GM13977 (cell line): ENCODE measurements at regions not wholly inside any gene's neighbourhood (a gene's known extent, or its start where the extent isn't known, plus 50 kb on each side); places are given as distances from the start of the nearest gene placed in this dataset.

Experiments used
- DNase-seq: peaks from one replicate; pipeline ENCODE4 v3.0.0; 2012; ENCODE audit warnings: low spot score
- in situ Hi-C: fragments of 300-500 bp; cut with MboI; formaldehyde crosslinking; loops from one replicate; pipeline ENCODE4 v1.12.0; 2022; ENCODE audit warnings: low sequenced_read_pairs, low pct_unique_long_range_greater_than_20kb, mixed read lengths, inconsistent platforms; ENCODE audit not compliant: unreplicated experiment
- TF ChIP-seq, protein P1 (sequence below): IDR thresholded peaks from 2 replicates; pipeline ENCODE4 v1.5.1; 2012; ENCODE audit warnings: mild to moderate bottlenecking, control low read depth; ENCODE audit not compliant: insufficient read depth; ENCODE audit errors: extremely low read depth, missing control alignments

DNA sequence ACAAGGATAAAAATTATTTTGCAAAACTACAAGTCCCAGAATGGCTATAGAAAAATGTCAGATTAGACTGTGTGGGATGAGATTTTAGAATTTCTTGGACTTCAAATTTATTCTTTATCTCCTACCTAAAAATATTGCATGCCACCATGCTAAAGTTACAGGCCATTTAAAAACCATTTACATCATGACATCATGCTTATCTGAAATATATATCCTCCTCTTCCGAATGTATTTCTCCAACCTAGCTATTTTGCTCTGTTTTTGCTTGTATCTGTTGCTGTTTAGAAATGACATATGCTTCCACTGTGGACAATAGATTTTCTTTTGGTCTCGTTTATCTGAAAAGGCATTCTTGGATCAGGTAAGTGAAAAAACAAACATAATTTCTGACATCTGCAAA lies 471.7 kb downstream of the LRFN5 start:
- in situ Hi-C loops: no loop called here
- TF ChIP-seq, protein P1, sequence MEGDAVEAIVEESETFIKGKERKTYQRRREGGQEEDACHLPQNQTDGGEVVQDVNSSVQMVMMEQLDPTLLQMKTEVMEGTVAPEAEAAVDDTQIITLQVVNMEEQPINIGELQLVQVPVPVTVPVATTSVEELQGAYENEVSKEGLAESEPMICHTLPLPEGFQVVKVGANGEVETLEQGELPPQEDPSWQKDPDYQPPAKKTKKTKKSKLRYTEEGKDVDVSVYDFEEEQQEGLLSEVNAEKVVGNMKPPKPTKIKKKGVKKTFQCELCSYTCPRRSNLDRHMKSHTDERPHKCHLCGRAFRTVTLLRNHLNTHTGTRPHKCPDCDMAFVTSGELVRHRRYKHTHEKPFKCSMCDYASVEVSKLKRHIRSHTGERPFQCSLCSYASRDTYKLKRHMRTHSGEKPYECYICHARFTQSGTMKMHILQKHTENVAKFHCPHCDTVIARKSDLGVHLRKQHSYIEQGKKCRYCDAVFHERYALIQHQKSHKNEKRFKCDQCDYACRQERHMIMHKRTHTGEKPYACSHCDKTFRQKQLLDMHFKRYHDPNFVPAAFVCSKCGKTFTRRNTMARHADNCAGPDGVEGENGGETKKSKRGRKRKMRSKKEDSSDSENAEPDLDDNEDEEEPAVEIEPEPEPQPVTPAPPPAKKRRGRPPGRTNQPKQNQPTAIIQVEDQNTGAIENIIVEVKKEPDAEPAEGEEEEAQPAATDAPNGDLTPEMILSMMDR: no peak
- no peak for DNase-seq

DNA sequence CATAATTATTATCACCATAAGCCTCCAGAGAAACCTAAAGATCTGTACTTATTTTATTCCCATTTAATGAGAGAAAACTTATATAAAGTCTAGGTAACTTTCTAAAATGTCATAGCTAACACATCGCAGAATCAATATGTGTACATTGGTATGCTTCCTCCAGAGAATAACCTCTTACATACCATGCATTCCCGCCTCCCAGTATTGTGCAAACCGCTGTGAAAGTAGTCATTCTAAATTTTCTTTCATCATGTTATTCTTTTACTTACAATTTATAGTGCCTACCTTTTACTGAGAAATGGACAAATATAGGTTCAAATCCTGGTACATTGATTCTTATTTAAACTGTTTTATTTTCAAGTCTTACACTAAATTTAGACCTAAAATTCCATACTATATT lies 463.4 kb downstream of the LRFN5 start:
- no peak for DNase-seq
- in situ Hi-C loops: no loop called here
- TF ChIP-seq, protein P1: no peak

DNA sequence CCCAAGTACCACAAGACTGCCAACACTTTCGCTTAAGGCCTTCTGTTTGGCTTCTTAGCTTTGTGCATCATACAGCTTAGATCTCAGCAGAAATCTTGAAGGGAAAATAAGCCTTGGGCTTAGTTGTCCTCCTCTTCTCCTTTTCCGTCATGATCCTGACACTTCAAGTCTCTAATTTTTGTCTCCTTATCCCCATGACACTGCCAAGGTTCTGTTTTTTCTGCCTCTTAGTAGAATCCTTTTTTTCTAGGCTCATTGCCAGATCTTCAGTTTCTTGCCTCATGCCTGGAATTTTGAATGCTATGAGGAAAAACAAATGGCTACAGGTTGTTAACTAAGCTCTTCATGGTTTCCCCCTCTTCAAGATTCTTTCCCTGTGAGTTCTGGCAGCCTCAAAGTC lies 450.4 kb downstream of the LRFN5 start:
- DNase-seq: no peak
- in situ Hi-C loops: no loop called here

DNA sequence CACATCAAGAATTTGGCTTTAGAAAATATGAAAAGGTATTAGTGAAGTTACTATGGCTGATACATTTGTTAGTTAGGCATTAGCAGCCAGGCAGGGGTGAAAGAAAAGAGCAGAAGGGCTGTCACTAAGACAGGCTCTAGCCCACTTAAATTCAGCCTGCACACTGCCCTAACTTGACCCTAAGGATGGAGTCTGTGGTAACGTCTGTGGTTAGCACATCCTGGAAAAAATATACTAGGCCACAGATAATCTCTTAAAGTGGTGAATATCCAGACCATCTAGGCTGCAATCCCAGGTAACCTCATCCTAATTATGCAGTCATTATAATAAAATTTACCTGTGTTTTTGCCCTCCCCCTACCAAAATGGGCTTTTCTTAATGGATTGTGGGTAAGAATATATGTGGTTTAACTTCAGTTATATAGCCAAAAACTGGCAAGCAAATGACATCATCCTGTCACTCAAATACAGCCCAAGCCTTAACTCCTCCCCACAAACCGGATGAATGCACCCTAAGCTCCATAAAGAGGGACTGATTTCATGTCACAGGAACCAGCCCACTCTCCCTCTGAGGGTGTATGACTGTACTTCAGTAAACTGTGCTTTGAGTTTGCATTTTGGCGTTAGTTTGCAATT lies 440.9 kb downstream of the LRFN5 start:
- in situ Hi-C loops: no loop called here
- DNase-seq: no peak
- TF ChIP-seq, protein P1: no peak

More for the DNA sequence above, 450.4 kb downstream of the LRFN5 start:
- TF ChIP-seq, protein P1: no peak

DNA sequence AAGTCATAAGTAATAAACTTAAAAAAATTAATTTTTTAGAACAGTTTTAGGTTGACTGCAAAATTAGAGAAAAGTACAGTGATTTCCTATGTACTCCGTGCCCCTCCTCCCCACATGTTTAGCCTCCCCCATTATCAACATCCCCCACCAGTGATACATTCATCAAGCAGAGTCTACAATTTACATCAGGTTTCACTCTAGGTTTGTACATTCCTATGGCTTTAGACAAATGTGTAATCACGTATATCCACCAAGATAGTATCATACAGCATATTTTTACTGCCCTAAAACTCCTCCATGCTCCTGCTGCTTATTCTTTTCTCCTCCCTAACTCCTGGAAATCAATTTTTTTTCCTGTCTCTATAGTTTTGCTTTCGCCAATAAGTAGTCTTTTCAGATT lies 438.7 kb downstream of the LRFN5 start:
- TF ChIP-seq, protein P1: no peak
- no peak for DNase-seq
- in situ Hi-C loops: no loop called here

DNA sequence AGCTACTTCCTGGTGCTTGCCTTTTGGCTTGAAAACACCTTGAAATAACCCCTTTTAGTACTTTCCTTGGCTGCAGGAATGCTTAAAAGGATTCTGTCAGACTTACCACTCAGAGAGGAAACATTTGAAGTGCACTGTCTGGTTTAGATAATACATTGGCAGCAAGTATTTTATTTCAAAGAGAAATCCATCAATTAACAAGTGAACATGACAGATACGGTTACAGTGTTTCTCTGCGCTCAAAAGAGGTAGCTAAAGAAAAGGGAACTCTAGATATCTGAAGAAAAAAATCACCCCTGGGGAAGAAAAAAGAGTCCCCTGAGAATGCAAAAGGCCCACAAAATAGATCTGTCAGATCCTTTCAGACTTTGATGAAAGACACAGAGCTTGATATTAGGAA lies 421.9 kb downstream of the LRFN5 start:
- no peak for DNase-seq
- TF ChIP-seq, protein P1: no peak
- in situ Hi-C loops: no loop called here
